ENCODE measurements at regions not wholly inside any gene's neighbourhood (a gene's known extent, or its start where the extent isn't known, plus 50 kb on each side); places are given as distances from the start of the nearest gene placed in this dataset.
A peak's percentile ranks its signal among the peaks of the same experiment; 100 is the strongest.
"Not testable (repeated sequence)": the region's sequence is repeated elsewhere in the genome, so short reads cannot be mapped to it uniquely, and the experiment has no call there.

- no peak for DNase-seq
Measured at GRCh38 chr13:76266561-76266960, 619.6 kb downstream of the KCTD12 start.

DNA sequence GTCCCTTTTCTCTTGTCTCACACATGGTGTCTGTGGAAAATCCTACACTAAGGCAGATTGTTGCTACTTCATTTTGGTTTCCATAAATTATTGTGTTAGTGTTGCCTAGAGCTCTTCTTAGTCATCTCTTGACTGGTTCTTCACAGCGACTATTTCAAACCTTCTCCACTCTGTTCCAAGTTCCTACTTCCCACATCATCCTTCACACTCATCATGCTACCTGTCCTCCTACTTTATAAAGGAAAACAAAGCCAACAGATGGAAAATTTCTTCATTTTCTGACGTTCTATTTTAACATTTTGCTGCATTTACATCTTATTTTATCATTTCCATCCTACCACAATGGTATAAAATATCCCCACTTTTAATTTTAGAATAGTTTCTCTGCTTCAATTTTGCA lies 614.1 kb downstream of the LMO7 start:
- DNase-seq, result no peak

DNA sequence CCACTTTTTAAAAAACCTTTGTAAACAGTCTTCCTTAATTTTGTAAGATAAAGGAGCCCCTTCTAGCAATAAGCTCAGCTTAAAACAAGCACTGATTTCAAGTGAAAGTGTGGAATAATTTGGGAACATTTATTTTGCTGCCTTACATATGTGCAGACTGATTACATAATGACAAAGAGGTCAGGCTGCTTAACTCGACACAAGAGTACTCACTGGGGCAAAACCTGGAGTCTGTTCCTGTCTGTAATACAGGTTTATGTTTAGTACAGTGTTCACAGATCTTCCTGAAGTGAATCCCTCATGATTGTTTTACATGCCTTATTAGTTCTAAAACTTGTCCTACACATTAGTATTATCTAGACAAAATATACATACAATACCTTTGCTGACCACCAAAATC lies 609.8 kb downstream of the LMO7 start:
- no peak for DNase-seq

DNA sequence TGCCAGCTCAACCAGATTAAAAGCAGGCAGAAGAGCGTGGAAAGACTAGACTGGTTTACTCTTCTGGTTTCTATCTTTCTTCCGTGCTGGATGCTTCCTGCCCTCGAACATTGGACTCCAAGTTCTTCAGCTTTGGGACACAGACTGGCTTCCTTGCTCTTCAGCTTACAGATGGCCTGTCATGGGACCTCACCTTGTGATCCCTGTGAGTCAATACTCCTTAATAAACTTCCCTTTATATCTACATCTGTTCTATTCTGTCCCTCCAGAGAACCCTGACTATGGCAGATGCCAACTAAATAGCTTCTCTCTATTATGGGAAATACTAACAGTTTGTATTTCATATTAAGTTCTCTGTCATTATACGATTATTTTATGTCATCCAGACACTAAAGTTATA lies 609.1 kb downstream of the LMO7 start:
- no peak for DNase-seq

- DNase-seq, result not testable (repeated sequence)
Measured at GRCh38 chr13:76243120-76243519, 607.0 kb downstream of the LMO7 start.

DNA sequence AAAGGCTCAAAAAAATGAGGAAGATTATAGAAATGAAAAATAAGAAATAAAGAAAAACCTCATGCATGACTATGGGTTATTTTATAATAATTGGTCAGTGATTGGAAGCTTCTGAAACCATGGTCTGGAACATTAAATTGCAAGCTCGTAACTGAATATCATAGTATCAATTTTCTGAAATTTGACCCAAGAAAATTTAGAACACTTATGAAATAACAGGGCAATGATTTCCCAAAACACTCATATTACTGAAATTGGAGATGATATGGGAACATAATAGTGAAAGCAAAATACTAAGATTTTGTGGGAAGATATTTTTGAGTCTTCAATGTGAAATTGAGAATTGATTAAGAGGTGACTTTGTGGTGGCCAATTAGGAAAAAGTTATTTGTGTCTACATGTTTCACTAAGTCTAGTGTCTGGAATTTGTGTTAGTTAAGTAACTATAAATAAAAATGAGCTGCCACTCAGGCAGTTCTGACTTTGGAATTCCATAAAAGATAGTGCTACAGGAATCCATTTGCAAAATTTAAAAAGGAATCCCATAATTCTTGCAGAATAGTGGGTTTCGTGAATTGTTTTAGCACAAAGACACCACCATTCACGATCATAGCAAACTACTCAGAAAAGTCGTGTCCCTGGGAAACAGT lies 603.0 kb downstream of the LMO7 start:
- DNase-seq, result no peak

- no peak for DNase-seq
Measured at GRCh38 chr13:76231522-76232167, 595.5 kb downstream of the LMO7 start.

DNA sequence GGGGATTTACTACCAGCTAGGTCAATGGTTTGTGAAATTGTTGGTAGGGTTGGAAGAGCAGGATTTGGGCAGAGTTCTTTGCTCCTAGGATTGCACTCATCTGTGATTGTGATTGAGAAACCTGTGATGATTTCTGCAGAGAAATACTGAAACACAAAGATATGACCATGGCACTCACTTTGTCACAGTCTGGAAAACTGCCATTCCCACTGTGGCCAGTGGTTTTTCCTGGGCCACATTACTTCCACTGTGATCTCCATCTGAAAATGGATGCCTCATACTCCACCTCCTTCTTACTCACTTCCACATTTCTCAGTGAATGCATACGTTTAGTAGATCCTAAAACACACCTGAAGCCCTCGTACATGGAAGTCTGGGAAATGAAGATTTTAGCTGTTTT lies 593.2 kb downstream of the LMO7 start:
- DNase-seq, result no peak

- no peak for DNase-seq
Measured at GRCh38 chr13:76226941-76227340, 590.8 kb downstream of the LMO7 start.

DNA sequence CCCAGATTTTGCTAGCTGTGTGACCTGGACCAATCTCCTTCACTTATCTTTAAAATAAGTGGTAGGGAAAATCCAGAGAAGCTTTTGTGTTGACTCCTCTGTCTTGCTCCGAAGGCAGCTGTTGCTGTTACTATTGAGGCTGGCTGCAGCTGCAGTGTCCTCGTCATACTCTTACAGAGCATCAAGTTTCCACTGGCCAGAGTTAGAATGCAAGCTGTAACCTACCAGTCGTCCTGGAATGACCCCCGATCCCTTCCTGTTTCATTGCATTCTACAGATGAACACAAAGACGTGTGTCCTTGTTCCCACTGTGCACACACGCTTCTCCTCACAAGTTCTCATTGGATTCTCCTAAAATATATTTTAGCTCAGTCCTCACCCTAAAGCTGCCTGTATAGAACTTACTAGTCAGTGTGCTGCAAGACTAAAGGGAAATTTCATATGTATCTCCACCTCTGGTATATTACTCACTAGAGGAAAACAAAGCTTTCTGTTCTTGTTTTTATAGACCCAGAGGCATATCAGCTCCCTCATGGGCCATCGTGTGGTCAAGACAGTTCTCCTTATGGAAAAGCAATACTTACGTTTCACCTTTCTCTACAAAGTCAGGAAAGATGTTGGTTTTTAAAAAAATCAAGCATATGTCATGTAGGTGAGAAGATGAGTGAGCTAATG lies 589.8 kb downstream of the LMO7 start:
- no peak for DNase-seq

DNA sequence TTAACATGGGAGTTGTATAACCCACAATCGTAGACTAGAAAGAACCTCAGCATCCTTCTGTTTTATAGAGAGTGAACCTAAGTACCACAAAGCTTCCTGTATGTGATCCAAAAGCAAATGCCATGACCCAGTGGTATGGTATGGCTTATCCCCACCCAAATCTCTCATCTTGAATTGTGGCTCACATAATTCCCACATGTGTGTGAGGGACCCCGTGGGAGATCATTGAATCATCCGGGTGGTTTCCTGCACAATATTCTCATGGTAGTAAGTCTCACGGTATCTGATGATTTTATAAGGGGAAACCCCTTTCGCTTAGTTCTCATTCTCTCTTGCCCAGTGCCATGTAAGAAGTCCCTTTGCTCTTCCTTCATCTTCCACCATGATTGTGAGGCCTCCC lies 587.9 kb downstream of the LMO7 start:
- DNase-seq, result no peak

DNA sequence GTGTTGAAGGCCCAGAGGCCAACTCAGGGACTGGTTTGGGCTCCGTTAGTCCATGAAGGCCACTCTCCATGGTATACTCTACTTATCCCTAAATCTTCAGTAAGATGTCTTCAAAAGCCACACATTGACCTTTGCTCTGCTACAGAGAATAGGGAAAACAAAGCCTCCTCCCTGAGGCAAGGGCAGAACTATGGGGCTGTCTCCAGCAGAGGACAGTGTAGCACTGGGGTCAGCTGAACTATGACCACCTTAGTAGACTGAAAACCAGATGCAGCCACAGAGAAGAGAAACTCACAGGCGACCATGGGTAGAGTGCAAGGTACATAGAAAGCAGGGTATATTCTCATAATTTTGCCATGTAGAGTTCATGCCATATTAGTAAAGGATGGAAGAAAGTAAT lies 587.4 kb downstream of the LMO7 start:
- no peak for DNase-seq

GRCh38 chr13:76222511-76222910 lies 586.4 kb downstream of the LMO7 start:
- DNase-seq, result peak; percentile 23

DNA sequence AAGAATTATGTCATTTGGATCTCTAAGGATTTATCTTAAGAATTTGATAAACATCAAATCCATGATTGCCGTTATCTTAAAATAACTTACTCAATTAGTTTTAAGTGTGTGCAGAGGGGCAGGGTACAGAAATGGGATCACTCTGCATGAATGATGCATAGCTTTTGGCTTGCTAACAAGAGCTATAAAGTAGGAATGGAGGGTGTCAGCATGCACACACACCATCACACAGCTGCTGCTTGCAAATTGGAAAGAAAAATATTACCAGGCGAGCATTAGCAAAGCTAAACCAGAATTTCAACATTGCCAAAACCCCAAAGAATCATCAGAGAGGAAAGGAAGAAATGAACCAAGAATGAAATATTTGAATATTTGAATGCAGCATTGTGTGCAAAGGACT lies 580.6 kb downstream of the LMO7 start:
- DNase-seq, result no peak

DNA sequence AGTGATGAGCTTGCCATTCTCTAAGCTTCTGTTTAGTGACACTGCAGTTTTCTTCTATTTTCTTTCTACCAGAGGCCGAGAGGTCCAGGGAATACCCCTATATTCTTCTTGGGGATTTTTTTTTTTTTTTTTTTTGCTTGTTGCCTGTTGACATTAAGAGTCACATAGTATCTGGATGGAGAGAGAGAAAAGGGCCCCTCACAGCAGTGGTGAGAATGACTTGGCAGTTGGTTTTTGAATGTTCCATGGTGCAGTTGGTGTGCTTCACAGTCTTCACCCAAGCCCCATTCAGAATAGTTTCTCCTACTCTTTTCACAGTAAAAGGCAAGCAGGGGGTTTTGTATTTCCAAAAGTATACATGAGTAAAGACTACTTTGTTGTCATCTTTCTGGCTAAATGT lies 577.9 kb downstream of the LMO7 start:
- no peak for DNase-seq

- DNase-seq, result no peak
Measured at GRCh38 chr13:76213423-76213904, 577.3 kb downstream of the LMO7 start.

DNA sequence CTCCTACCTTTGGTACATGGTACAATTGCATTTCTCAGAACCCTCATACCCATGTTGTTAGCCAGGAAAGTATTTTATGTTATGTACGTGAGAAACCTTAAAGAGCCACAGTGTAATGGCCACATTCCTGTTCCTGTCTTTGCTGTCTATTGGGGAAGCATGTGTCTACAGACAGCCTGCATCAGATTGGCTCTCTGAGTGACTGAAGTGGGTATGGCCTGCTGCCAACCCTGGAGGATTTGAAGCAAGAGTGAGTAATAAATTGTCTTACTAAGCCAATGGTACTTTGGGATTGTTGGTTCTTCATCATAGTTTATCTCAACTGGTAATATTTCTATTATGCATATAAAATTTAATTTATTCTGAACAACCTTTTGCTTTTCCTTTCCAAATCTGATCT lies 574.1 kb downstream of the LMO7 start:
- peak; percentile 24 for DNase-seq

DNA sequence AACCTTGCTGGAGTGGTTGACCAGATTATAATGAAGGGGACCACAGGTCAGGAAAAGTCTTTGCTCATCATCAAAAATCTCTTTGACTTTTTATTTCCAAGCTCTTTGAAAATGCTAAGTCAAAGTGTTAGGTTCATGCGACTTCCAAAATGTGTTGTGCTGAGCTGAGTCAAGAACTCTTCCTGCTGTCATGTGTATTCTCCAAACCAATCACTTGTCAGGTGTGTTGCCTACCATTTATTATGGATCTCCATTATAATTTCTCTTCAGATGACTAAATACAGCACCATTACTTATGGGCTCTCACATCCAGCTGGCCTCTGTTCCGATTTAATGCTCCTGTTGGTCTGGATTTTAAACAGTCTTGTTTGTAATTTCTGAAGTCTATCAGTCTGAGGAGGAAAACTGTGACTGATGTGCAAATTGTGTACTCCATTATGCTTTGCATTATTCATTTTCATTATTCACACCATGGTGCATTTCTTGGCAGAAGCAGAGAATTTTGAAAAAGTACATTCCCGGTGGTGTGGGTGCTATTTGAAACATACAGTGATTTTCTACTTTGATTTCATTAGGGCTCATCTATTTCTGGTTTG lies 562.5 kb downstream of the LMO7 start:
- DNase-seq, result no peak

DNA sequence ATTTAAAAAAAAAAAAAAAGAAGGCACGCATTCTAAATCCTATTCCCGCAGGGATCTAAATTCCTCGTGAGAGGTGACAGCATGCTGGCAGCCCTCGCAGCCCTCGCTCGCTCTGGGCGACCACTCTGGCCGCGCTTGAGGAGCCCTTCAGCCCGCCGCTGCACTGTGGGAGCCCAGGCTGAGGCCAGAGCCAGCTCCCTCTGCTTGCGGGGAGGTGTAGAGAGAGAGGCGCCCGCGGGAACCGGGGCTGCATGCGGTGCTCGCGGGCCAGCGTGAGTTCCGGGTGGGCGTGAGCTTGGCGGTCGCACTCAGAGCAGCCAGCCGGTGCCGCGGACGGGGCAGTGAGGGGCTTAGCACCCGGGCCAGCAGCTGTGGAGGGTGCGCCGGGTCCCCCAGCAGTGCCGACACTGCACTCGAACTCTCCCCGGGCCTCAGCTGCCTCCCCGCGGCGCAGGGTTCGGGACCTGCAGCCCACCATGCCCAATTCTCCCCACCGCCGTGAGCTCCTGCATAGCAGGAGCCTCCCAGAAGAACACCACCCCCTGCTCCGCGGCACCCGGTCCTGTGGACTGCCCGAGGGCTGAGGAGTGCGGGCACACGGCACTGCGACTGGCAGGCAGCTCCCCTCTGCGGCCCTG lies 553.9 kb downstream of the LMO7 start:
- no peak for DNase-seq

- no peak for DNase-seq
Measured at GRCh38 chr13:76175961-76176725, 540.0 kb downstream of the LMO7 start.

- no peak for DNase-seq
Measured at GRCh38 chr13:76168661-76169060, 532.5 kb downstream of the LMO7 start.

DNA sequence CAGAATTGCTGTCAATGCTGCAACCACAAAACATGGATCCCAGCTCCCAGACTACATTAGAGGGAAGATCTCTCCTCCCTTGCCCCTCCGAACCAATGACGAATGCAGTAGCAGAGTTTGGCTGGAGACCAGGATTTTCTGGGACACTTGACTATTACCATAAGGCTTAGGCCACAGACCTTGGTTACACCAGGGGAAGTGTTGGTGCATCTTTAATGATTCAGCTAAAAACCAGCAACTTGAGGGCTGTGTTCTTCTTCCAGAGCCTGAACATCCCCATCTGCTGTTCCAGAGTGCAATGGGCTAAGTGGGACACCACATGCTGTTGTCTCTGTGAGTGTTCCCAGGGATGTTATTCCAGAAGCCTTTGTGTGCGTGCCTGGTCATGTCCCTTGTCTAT lies 528.2 kb downstream of the LMO7 start:
- no peak for DNase-seq

DNA sequence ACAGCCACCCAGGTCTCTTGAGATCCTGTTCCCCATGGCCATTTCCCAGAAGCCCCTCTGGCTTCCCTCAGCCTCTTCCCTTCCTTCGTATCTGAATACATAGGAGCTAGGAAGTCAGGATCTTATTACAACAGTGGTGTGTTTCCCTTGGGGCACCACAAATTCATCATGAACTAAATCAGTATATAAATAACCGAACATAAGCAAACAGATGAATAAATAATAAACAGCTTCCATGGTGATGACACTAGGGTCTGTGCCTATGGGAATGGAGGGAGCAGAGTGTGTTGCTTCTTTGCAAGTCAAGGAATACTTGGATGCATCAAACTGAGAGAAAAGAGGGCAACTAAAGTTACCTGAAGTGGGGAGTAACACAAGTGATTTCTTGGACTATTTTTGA lies 527.6 kb downstream of the LMO7 start:
- DNase-seq, result no peak
